Sigmoid colon (tissue), 6 donors: ENCODE measurements at regions not wholly inside any gene's neighbourhood (a gene's known extent, or its start where the extent isn't known, plus 50 kb on each side); places are given as distances from the start of the nearest gene placed in this dataset.

ENCODE experiments used
- DNase-seq: peaks from one replicate; pipeline ENCODE4 v3.0.0-alpha.2; 2019
- H3K27ac ChIP-seq, 4 donors: fragments of 200-600 bp; sonication (generic); one replicate each; pipeline ENCODE4 v1.5.1; 2016 to 2019; ENCODE audit warnings: mild to moderate bottlenecking in 1 of 4
- H3K27me3 ChIP-seq, 3 donors: fragments of 200-600 bp; sonication (generic); one replicate each; pipeline ENCODE4 v1.5.1; 2019; ENCODE audit warnings: mild to moderate bottlenecking in 1 of 3
- H3K36me3 ChIP-seq, 4 donors: fragments of 200-600 bp; sonication (generic); one replicate each; pipeline ENCODE4 v1.5.1; 2016 to 2019
- H3K4me1 ChIP-seq, 4 donors: fragments of 200-600 bp; sonication (generic); one replicate each; pipeline ENCODE4 v1.5.1; 2017 to 2019
- H3K4me3 ChIP-seq, 4 donors: fragments of 200-600 bp; sonication (generic); one replicate each; pipeline ENCODE4 v1.5.1; 2017 to 2019; ENCODE audit warnings: mild to moderate bottlenecking in 2 of 4, moderate library complexity in 1 of 4
- H3K9me3 ChIP-seq, 4 donors: fragments of 200-600 bp in 3 of 4; sonication (generic) in 3 of 4; one replicate each; pipeline versions ENCODE4 v1.5.1 to v1.6.1; 2013 to 2019
- EP300 ChIP-seq, 4 donors: sonication (generic); formaldehyde crosslinking; IDR thresholded peaks; one replicate each; pipeline ENCODE4 v1.6.1; 2017; ENCODE audit warnings: antibody characterized with exemption in 4 of 4
- POLR2A ChIP-seq, 2 donors: fragments of 450-650 bp; IDR thresholded peaks; one replicate each; pipeline ENCODE4 v1.6.1; 2016; ENCODE audit warnings: antibody characterized with exemption in 2 of 2, mild to moderate bottlenecking in 2 of 2, moderate library complexity in 2 of 2
- POLR2AphosphoS5 ChIP-seq, 4 donors: sonication (generic); formaldehyde crosslinking; IDR thresholded peaks; one replicate each; pipeline ENCODE4 v1.6.1; 2017; ENCODE audit warnings: antibody characterized with exemption in 4 of 4
- WGBS, 2 donors: extraction: QIAGEN DNeasy Blood & Tissue Kit; methylation state at CpG; one replicate each; pipeline ENCODE4 v1.1.7; 2013; 5-methylcytosine and 5-hydroxymethylcytosine counted together
- intact Hi-C: fragments of 100-400 bp; cut with DNase I; formaldehyde crosslinking; loops from one replicate; pipeline ENCODE4 v1.15.1; 2023
- TF ChIP-seq, protein P1 (sequence below), 4 experiments: fragments of 450-650 bp in 3 of 4; fragments of 200-600 bp in 1 of 4; IDR thresholded peaks; one replicate each; pipeline ENCODE4 v1.5.1; 2016 to 2019; ENCODE audit warnings: antibody characterized with exemption in 4 of 4, mild to moderate bottlenecking in 3 of 4, moderate library complexity in 2 of 4
- donor health status: healthy with polysubstance abuse.
- donor health status: healthy.

DNA sequence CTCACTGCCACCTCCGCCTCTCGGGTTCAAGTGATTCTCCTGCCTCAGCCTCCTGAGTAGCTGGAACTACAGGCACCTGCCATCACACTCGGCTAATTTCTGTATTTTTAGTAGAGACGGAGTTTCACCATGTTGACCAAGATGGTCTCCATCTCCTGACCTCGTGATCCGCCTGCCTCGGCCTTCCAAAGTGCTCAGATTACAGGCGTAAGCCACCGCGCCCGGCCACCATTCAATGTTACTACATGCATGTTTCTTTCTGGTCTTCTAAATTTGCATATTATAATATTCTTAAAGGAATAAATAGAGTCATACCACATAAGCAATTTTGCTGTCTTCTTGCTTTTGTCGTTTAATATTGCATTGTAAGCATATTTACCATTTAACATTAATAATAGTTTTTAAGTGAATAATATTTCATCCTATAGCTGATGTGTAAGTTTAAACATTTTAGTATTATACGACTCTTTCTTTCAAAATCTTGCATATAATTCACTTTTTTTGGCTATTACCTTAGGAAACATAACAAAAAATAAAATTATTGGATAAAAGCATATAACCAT lies 1270.4 kb downstream of the ADGRL3 start:
- no peaks in the 10 kb centered on the region for H3K4me1 ChIP-seq
- no peak overlapping the region for H3K27ac ChIP-seq
- H3K27me3 ChIP-seq: no peaks in the 10 kb centered on the region
- TF ChIP-seq, protein P1, sequence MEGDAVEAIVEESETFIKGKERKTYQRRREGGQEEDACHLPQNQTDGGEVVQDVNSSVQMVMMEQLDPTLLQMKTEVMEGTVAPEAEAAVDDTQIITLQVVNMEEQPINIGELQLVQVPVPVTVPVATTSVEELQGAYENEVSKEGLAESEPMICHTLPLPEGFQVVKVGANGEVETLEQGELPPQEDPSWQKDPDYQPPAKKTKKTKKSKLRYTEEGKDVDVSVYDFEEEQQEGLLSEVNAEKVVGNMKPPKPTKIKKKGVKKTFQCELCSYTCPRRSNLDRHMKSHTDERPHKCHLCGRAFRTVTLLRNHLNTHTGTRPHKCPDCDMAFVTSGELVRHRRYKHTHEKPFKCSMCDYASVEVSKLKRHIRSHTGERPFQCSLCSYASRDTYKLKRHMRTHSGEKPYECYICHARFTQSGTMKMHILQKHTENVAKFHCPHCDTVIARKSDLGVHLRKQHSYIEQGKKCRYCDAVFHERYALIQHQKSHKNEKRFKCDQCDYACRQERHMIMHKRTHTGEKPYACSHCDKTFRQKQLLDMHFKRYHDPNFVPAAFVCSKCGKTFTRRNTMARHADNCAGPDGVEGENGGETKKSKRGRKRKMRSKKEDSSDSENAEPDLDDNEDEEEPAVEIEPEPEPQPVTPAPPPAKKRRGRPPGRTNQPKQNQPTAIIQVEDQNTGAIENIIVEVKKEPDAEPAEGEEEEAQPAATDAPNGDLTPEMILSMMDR (IDR thresholded peaks at IDR 0.05): no peak
- TF ChIP-seq POLR2A (IDR thresholded peaks at IDR 0.05) (no peak), POLR2AphosphoS5 (IDR thresholded peaks at IDR 0.05) (no peak)
- H3K36me3 ChIP-seq: no peaks in the 10 kb centered on the region
- no peaks in the 10 kb centered on the region for H3K9me3 ChIP-seq
- no peak overlapping the region for H3K4me3 ChIP-seq
- WGBS, 2 donors: 95% methylated on average over 13 of the region's 13 CpGs
- intact Hi-C loops: no loop called here
- no peak for DNase-seq

DNA sequence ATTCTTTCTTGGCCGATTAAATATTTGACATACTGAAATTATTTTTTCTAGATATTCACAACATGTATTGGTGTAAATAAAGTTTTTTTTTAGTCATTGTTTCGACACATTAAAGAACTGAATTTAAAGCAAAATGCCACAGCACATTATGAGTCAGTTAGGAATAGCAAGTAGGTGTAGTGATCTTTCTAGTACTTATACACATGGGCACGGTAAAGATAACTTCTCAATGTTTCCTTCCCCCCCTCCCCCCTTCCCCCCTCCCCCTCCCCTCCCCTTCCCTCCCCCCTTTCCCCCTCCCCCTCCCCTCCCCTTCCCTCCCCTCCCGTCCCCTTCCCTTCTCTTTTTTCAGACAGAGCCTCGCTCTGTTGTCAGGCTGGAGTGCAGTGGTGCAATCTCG lies 1269.9 kb downstream of the ADGRL3 start:
- no peak overlapping the region for H3K4me3 ChIP-seq
- WGBS, 2 donors: 86 to 88% methylated on average over 5 of the region's 6 CpGs
- no peaks in the 10 kb centered on the region for H3K4me1 ChIP-seq
- H3K27ac ChIP-seq: no peak overlapping the region
- intact Hi-C loops: no loop called here
- DNase-seq: no peak
- no peaks in the 10 kb centered on the region for H3K36me3 ChIP-seq
- no peaks in the 10 kb centered on the region for H3K9me3 ChIP-seq
- TF ChIP-seq EP300 (IDR thresholded peaks at IDR 0.05): no peak
- TF ChIP-seq, protein P1 (IDR thresholded peaks at IDR 0.05): no peak
- no peak for TF ChIP-seq POLR2AphosphoS5 (IDR thresholded peaks at IDR 0.05)
- TF ChIP-seq POLR2A (IDR thresholded peaks at IDR 0.05): no peak
- no peaks in the 10 kb centered on the region for H3K27me3 ChIP-seq

DNA sequence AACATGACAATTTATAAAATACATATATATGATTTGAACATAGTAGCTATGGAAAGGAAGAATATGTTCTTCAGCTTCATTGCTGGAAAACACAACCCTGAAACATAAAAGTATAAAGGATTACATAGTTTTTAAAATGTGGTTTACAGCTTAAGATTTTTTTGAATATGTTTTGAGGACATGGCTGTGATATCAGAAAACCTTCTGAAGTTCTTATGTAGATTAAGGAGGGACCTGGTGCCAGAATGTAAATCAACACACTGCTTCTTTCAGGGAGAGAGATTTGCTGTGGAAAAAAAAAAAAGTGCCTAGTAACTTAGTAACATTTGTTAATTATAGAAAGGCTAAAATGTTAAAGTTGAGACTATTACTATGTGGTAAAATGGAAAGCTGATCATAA lies 1261.8 kb downstream of the ADGRL3 start:
- H3K4me3 ChIP-seq: no peak overlapping the region
- TF ChIP-seq EP300 (IDR thresholded peaks at IDR 0.05) (no peak), POLR2A (IDR thresholded peaks at IDR 0.05) (no peak), POLR2AphosphoS5 (IDR thresholded peaks at IDR 0.05) (no peak)
- TF ChIP-seq, protein P1 (IDR thresholded peaks at IDR 0.05): no peak
- no peaks in the 10 kb centered on the region for H3K27me3 ChIP-seq
- no peaks in the 10 kb centered on the region for H3K9me3 ChIP-seq
- no peak for DNase-seq
- intact Hi-C loops: no loop called here
- no peaks in the 10 kb centered on the region for H3K36me3 ChIP-seq
- no peak overlapping the region for H3K27ac ChIP-seq
- no peaks in the 10 kb centered on the region for H3K4me1 ChIP-seq

DNA sequence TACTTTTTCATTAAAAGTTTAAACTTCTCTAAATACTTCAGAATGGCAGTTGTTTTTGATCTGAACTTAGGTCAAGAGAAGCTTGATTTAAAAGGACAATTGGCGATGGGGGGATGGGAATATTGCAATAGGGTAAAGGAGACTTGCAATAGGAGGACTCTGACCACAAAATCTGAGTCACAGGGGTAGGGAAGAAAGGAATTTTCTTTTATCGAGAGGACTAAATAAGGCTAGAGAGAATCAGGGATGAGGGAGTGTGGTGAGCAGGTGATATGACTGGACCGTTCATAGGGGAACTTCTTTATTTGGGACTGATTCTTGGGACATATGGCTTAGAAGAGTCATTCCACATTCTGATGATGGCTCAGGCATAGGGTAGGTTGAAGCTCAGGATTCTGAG lies 1260.2 kb downstream of the ADGRL3 start:
- H3K9me3 ChIP-seq: no peaks in the 10 kb centered on the region
- H3K36me3 ChIP-seq: no peaks in the 10 kb centered on the region
- no peaks in the 10 kb centered on the region for H3K27me3 ChIP-seq
- no peak overlapping the region for H3K4me3 ChIP-seq
- no peaks in the 10 kb centered on the region for H3K4me1 ChIP-seq
- TF ChIP-seq POLR2A (IDR thresholded peaks at IDR 0.05) (no peak), POLR2AphosphoS5 (IDR thresholded peaks at IDR 0.05) (no peak), EP300 (IDR thresholded peaks at IDR 0.05) (no peak)
- TF ChIP-seq, protein P1 (IDR thresholded peaks at IDR 0.05): no peak
- no peak overlapping the region for H3K27ac ChIP-seq
- DNase-seq: no peak
- intact Hi-C loops: no loop called here
- WGBS, 2 donors: 79 to 82% methylated on average over 3 of the region's 3 CpGs

DNA sequence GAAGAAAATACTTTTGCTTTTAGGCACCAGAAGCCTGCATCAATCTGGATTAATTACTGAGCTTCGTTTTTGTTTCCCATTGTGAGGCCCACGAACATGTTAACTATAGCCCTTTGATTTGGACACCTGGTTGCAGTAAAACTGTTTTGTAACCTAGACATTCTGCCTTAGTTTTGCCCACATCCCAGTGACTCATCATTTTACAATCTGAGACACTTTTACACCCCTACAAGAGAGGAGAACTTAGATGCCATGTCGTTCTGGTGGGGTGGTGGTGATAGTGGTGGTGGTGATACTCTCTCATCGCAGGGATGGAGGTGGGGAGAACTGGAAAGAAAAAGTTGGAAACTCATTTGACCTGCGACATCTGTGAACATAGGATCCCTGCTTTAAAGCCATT lies 1257.2 kb downstream of the ADGRL3 start:
- intact Hi-C loops: no loop called here
- 43 to 75% methylated on average over 5 of the region's 5 CpGs for WGBS, 2 donors
- Histone ChIP-seq H3K4me1 (no peaks in the 10 kb centered on the region), H3K27me3 (no peaks in the 10 kb centered on the region), H3K4me3 (no peak overlapping the region), H3K36me3 (no peaks in the 10 kb centered on the region), H3K27ac (no peak overlapping the region), H3K9me3 (no peaks in the 10 kb centered on the region)
- TF ChIP-seq EP300 (IDR thresholded peaks at IDR 0.05): no peak
- no peak for TF ChIP-seq POLR2AphosphoS5 (IDR thresholded peaks at IDR 0.05)
- no peak for TF ChIP-seq POLR2A (IDR thresholded peaks at IDR 0.05)
- TF ChIP-seq, protein P1 (IDR thresholded peaks at IDR 0.05): no peak
- no peak for DNase-seq
